ENCODE measurements at regions not wholly inside any gene's neighbourhood (a gene's known extent, or its start where the extent isn't known, plus 50 kb on each side); places are given as distances from the start of the nearest gene placed in this dataset.

DNA sequence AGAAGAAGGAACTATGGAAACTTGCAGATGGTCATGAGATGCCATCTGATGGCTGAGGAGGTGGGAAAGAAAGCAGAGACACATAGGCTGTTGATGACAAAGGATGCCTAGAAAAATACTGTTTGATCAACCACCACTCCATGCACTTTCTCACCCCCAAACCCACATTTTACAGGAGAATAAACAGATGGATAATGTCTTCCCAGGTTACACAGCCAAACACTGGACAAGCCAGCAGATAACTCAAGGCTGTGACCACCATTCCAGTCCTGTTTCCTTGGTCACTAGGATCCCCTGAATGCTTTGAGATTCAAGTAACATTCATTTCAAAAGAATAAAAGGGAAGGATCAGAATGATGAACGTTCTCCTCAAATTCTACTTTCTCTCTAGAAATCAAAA is 733.0 kb upstream of the SOX11 start:
- intact Hi-C loops (cut with DNase I; ENCODE audit: low total_unique reads): no loop called here
- H3K4me3 ChIP-seq: no peak overlapping the region
- H3K27ac ChIP-seq: no peak overlapping the region
- TF ChIP-seq CTCF (IDR thresholded peaks at IDR 0.05) (no peak), POLR2A (IDR thresholded peaks at IDR 0.05) (no peak)
- no peaks in the 10 kb centered on the region for H3K4me1 ChIP-seq
- H3K9me3 ChIP-seq: no peaks in the 10 kb centered on the region
- H3K36me3 ChIP-seq (ENCODE audit: low read depth, missing control alignments): no peaks in the 10 kb centered on the region
- DNase-seq: no peak
- H3K27me3 ChIP-seq: no peaks in the 10 kb centered on the region
- WGBS, 2 donors: 78 to 91% methylated on average over 1 of the region's 1 CpG

DNA sequence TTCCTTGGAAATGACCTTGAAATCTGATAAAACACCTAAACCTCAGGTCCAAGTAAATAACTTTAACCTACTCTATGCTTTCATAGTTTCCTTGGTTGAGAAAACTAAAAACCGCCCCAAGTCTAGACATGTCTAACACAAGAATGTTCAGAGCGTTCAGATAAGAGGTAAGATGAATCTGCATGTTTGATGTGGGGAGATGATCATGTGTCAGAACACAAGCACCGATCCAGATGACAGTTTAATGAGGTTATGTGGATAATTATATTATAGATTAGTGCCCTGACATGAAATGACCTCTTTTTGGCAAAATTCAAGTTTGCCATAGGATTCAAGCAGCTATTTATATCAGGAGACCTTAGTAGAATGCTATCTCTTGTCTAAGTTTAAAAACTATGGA is 729.8 kb upstream of the SOX11 start:
- H3K27me3 ChIP-seq: no peaks in the 10 kb centered on the region
- H3K27ac ChIP-seq: no peak overlapping the region
- TF ChIP-seq POLR2A (IDR thresholded peaks at IDR 0.05) (no peak), CTCF (IDR thresholded peaks at IDR 0.05) (no peak)
- H3K36me3 ChIP-seq (ENCODE audit: low read depth, missing control alignments): no peaks in the 10 kb centered on the region
- no peak overlapping the region for H3K4me3 ChIP-seq
- no peaks in the 10 kb centered on the region for H3K4me1 ChIP-seq
- intact Hi-C loops (cut with DNase I; ENCODE audit: low total_unique reads): no loop called here
- no peak for DNase-seq
- WGBS, 2 donors: 51 to 58% methylated on average over 3 of the region's 3 CpGs
- no peaks in the 10 kb centered on the region for H3K9me3 ChIP-seq

DNA sequence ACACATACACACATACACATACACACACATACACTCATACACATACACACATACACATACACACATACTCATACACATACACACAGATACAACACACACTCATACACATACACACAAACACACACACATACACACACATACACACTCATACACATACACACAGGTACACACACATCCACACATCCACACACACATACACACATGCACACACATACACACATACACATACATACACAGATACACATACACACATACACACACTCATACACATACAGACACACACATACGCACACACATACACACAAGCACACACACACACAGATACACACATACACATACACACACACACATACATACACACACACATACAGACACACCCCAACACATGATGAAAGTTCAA is 729.1 kb upstream of the SOX11 start:
- DNase-seq: no peak
- Histone ChIP-seq H3K27ac (no peak overlapping the region), H3K9me3 (no peaks in the 10 kb centered on the region), H3K4me1 (no peaks in the 10 kb centered on the region), H3K27me3 (no peaks in the 10 kb centered on the region), H3K4me3 (no peak overlapping the region), H3K36me3 (ENCODE audit: low read depth, missing control alignments) (no peaks in the 10 kb centered on the region)
- no peak for TF ChIP-seq CTCF (IDR thresholded peaks at IDR 0.05)
- TF ChIP-seq POLR2A (IDR thresholded peaks at IDR 0.05): no peak
- 89 to 96% methylated on average over 1 of the region's 1 CpG for WGBS, 2 donors
- intact Hi-C loops (cut with DNase I; ENCODE audit: low total_unique reads): no loop called here

GRCh38 chr2:4964001-4964540 is 728.1 kb upstream of the SOX11 start:
- TF ChIP-seq POLR2A (IDR thresholded peaks at IDR 0.05): no peak
- no peak for TF ChIP-seq CTCF (IDR thresholded peaks at IDR 0.05)
- no peaks in the 10 kb centered on the region for H3K4me1 ChIP-seq
- no peak for DNase-seq
- 64 to 69% methylated on average over 13 of the region's 13 CpGs for WGBS, 2 donors
- H3K4me3 ChIP-seq: no peak overlapping the region
- H3K36me3 ChIP-seq (ENCODE audit: low read depth, missing control alignments): no peaks in the 10 kb centered on the region
- H3K9me3 ChIP-seq: no peaks in the 10 kb centered on the region
- intact Hi-C loops (cut with DNase I; ENCODE audit: low total_unique reads): no loop called here
- no peaks in the 10 kb centered on the region for H3K27me3 ChIP-seq
- H3K27ac ChIP-seq: no peak overlapping the region

GRCh38 chr2:4964579-4964978 is 727.6 kb upstream of the SOX11 start:
- Histone ChIP-seq H3K36me3 (ENCODE audit: low read depth, missing control alignments) (no peaks in the 10 kb centered on the region), H3K4me1 (no peaks in the 10 kb centered on the region), H3K4me3 (no peak overlapping the region), H3K27me3 (no peaks in the 10 kb centered on the region), H3K27ac (no peak overlapping the region), H3K9me3 (no peaks in the 10 kb centered on the region)
- no peak for TF ChIP-seq CTCF (IDR thresholded peaks at IDR 0.05)
- TF ChIP-seq POLR2A (IDR thresholded peaks at IDR 0.05): no peak
- intact Hi-C loops (cut with DNase I; ENCODE audit: low total_unique reads): no loop called here
- 67 to 75% methylated on average over 16 of the region's 16 CpGs for WGBS, 2 donors
- DNase-seq: no peak
